Keratinocyte (primary cell): ENCODE measurements at regions not wholly inside any gene's neighbourhood (a gene's known extent, or its start where the extent isn't known, plus 50 kb on each side); places are given as distances from the start of the nearest gene placed in this dataset.

Source experiments
- EZH2 ChIP-seq: IDR thresholded peaks from one replicate; pipeline ENCODE4 v1.6.1; 2012; ENCODE audit warnings: inconsistent platforms, mild to moderate bottlenecking, low read length, moderate library complexity
- TF ChIP-seq, protein P1 (sequence below), 3 experiments: IDR thresholded peaks in 1 of 3; conservative IDR thresholded peaks in 1 of 3; optimal IDR thresholded peaks in 1 of 3; 2 replicates in 2 of 3; 3 replicates in 1 of 3; pipeline versions ENCODE3 to v1.5.1; 2011; ENCODE audit warnings: low read length in 3 of 3, mild to moderate bottlenecking in 3 of 3, moderate library complexity in 2 of 3, control low read depth in 1 of 3, inconsistent platforms in 1 of 3; ENCODE audit not compliant: insufficient read depth in 2 of 3; ENCODE audit errors: extremely low read depth in 1 of 3

DNA sequence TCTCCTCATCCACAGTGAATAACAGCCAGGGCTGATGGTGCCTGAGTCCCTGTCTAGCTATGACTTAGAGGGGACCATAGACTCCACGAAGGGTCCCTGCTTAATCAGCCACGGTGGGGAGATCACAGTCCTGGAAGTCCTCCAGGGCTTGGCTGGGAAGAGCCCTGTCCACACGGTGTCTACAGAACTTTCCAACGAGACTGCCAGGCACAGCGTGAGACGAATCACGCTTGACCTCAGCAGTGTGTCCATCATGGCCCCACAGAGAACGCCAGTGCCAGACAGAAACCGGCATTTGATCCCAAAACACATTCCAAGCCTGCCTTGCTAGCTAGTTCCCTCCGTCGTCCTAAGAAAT, 143.4 kb downstream of the CRYBB2 start:
- TF ChIP-seq, protein P1, sequence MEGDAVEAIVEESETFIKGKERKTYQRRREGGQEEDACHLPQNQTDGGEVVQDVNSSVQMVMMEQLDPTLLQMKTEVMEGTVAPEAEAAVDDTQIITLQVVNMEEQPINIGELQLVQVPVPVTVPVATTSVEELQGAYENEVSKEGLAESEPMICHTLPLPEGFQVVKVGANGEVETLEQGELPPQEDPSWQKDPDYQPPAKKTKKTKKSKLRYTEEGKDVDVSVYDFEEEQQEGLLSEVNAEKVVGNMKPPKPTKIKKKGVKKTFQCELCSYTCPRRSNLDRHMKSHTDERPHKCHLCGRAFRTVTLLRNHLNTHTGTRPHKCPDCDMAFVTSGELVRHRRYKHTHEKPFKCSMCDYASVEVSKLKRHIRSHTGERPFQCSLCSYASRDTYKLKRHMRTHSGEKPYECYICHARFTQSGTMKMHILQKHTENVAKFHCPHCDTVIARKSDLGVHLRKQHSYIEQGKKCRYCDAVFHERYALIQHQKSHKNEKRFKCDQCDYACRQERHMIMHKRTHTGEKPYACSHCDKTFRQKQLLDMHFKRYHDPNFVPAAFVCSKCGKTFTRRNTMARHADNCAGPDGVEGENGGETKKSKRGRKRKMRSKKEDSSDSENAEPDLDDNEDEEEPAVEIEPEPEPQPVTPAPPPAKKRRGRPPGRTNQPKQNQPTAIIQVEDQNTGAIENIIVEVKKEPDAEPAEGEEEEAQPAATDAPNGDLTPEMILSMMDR (optimal IDR thresholded peaks at IDR 0.05 in 1 of 3, IDR thresholded peaks at IDR 0.05 in 1 of 3, conservative IDR thresholded peaks at IDR 0.05 in 1 of 3; ENCODE audit: extremely low read depth in 1 of 3, insufficient read depth in 2 of 3, low read length in 3 of 3), result no peak
- no peak for TF ChIP-seq EZH2
